ENCODE measurements at regions not wholly inside any gene's neighbourhood (a gene's known extent, or its start where the extent isn't known, plus 50 kb on each side); places are given as distances from the start of the nearest gene placed in this dataset.

GRCh38 chr12:85440271-85440670 lies 160.3 kb downstream of the ALX1 start:
- no peak for TF ChIP-seq CTCF (IDR thresholded peaks at IDR 0.05; ENCODE audit: low read depth, low read length, missing control alignments)
- DNase-seq = no peak
- in situ Hi-C loops (cut with HindIII; ENCODE audit: low pct_ligation_motif_present, low sequenced_read_pairs) = no loop called here

DNA sequence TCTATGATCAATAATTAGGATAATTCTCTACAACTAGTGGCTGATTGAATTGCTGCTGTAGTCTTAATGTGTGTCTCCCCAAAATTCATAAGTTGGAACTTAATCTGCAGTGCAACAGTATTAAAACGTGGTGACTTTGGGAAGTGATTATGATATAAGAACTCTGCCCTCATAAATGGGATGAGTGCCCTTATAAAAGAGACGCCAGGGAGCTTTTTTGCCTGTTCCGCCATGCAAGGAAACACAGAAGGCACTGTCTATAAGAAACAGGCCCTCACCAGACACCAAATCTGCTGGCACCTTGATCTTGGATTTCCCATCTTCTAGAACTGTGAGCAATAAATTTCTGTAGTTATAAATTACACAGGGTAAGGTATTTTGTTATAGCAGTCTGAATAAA lies 161.0 kb downstream of the ALX1 start:
- H3K27ac ChIP-seq = no peak overlapping the region
- no peaks in the 10 kb centered on the region for H3K36me3 ChIP-seq (replicated peaks)
- no peak for DNase-seq
- no peak overlapping the region for H3K4me3 ChIP-seq (ENCODE audit: low read depth, low read length)
- in situ Hi-C loops (cut with HindIII; ENCODE audit: low pct_ligation_motif_present, low sequenced_read_pairs) = no loop called here
- no peak for TF ChIP-seq CTCF (IDR thresholded peaks at IDR 0.05; ENCODE audit: low read depth, low read length, missing control alignments)
- H3K27me3 ChIP-seq (replicated peaks) = no peaks in the 10 kb centered on the region

More at GRCh38 chr12:85440271-85440670, 160.3 kb downstream of the ALX1 start:
- Histone ChIP-seq H3K4me3 (ENCODE audit: low read depth, low read length) (no peak overlapping the region), H3K27me3 (replicated peaks) (no peaks in the 10 kb centered on the region), H3K27ac (no peak overlapping the region), H3K36me3 (replicated peaks) (no peaks in the 10 kb centered on the region)

DNA sequence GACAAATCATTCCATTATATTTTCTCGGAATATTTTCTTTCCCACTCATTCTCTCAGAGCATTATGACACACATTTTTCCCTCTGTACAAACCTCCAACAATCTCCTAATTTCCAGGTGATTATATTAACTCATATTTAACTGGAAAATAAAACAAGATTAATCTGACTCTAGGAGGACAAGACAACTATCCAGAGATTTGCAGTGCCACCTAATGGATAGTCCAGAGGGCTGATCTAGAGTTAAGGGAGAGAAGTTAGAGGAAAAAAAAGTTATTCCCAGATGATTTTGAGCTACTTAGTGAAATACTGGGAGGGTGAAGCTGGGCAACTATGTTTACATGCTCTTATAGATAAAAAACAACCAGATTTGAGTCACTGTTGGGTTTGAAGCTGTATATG lies 161.7 kb downstream of the ALX1 start:
- no peaks in the 10 kb centered on the region for H3K36me3 ChIP-seq (replicated peaks)
- in situ Hi-C loops (cut with HindIII; ENCODE audit: low pct_ligation_motif_present, low sequenced_read_pairs) = no loop called here
- no peak overlapping the region for H3K4me3 ChIP-seq (ENCODE audit: low read depth, low read length)
- H3K27me3 ChIP-seq (replicated peaks) = no peaks in the 10 kb centered on the region
- TF ChIP-seq CTCF (IDR thresholded peaks at IDR 0.05; ENCODE audit: low read depth, low read length, missing control alignments) = peak; percentile 64
- DNase-seq = peak; percentile 25
- H3K27ac ChIP-seq = no peak overlapping the region

- no peaks in the 10 kb centered on the region for H3K36me3 ChIP-seq (replicated peaks)
- H3K27ac ChIP-seq = no peak overlapping the region
- H3K27me3 ChIP-seq (replicated peaks) = no peaks in the 10 kb centered on the region
- in situ Hi-C loops (cut with HindIII; ENCODE audit: low pct_ligation_motif_present, low sequenced_read_pairs) = no loop called here
- no peak overlapping the region for H3K4me3 ChIP-seq (ENCODE audit: low read depth, low read length)
- no peak for TF ChIP-seq CTCF (IDR thresholded peaks at IDR 0.05; ENCODE audit: low read depth, low read length, missing control alignments)
- DNase-seq = no peak
These were observed 165.3 kb downstream of the ALX1 start for GRCh38 chr12:85445060-85445938.

GRCh38 chr12:85448031-85448430 lies 168.0 kb downstream of the ALX1 start:
- H3K27me3 ChIP-seq (replicated peaks) = no peaks in the 10 kb centered on the region
- H3K4me3 ChIP-seq (ENCODE audit: low read depth, low read length) = no peak overlapping the region
- H3K27ac ChIP-seq = no peak overlapping the region
- TF ChIP-seq CTCF (IDR thresholded peaks at IDR 0.05; ENCODE audit: low read depth, low read length, missing control alignments) = no peak
- in situ Hi-C loops (cut with HindIII; ENCODE audit: low pct_ligation_motif_present, low sequenced_read_pairs) = no loop called here
- H3K36me3 ChIP-seq (replicated peaks) = no peaks in the 10 kb centered on the region
- no peak for DNase-seq

Measured in brain microvascular endothelial cell (primary cell).